ENCODE measurements at regions not wholly inside any gene's neighbourhood (a gene's known extent, or its start where the extent isn't known, plus 50 kb on each side); places are given as distances from the start of the nearest gene placed in this dataset.
"Not testable (repeated sequence)": the region's sequence is repeated elsewhere in the genome, so short reads cannot be mapped to it uniquely, and the experiment has no call there.

DNA sequence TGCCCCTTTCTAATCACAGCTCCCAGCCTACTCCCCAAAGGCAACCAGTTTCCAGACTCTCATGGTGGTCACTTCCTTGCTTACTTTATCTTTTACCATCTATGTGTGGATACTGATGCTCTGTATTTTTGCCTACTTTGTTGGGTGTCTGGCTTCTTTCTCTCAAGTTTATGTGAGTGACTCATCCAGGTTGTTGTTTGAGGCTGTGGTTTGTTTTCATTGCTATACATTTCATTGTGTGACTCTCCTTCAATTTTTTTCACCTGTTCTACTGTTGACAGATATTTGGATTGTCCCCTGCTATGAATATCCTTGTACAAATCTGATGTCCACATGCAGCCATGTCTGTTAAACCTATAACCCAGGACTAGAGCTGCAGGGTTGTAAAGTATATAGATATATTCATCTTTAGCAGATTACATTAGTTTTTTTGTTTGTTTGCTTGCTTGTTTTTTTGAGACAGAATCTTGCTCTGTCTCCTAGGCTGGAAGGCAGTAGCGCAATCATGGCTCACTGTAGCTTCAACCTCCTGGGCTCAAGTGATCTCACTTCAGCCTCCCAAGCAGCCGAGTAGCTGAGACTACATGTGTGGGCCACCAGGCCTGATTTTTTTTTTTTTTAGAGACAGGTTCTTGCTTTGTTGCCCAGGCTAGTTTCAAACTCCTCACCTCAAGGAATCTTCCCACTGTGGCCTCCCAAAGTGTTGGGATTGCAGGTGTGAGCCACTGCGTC, 72.9 kb upstream of the EEF1E1 start:
- DNase-seq, result no peak

DNA sequence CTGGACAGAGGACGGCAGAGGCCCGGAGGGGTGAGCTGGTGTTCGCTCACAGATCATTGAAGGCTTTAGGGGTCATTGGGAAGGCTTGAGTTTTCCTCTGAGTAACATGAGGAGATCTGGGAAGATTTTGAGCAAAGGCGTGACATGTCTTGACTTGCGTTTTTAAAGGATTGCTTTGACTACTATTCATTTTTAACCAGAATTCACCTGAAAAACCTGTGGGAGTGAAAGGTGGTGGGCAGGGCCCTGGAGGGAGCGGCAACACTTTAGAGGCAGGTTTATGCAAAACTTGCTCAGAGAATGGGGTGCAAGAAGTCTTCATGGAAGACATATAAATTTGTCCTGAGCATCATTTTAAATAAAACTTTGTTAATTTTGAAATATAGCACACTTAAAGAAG, 72.2 kb upstream of the EEF1E1 start:
- no peak for DNase-seq

DNA sequence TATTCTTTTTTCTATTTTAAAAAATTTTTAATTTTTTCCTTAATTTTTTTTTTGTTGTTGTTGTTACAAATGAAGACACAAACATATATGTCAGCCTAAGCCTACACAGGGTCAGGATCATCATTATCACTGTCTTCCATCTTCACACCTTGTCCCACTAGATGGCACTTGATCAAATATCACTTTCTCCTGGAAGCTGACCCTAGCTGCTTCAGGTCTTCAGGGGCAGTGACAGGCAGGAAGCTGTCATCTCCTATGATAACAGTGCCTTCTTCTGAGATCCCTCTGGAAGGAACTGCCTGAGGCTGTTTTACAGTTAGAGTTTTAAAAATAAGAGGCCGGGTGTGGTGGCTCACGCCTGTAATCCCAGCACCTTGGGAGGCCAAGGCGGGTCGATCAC, 70.2 kb upstream of the EEF1E1 start:
- no peak for DNase-seq

DNA sequence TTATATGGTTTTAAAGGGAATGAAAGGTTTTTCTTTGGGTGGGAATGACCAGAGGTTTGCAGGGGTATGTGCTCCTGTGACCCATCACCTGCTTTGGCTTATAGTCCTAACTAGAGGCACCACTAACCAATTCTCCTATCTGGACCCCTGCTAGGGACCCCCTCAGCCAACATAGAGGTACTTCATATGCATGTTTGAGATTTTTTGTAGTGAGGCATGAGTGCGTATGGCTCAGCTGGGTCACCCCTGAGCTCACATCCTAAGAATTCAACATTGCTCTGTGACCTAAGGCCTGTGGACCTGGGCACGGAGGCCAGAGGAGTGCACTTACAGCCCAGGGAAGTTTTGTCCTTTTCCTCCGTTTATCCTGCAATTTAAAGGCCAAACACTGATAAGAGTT, 68.4 kb upstream of the EEF1E1 start:
- DNase-seq, result no peak

DNA sequence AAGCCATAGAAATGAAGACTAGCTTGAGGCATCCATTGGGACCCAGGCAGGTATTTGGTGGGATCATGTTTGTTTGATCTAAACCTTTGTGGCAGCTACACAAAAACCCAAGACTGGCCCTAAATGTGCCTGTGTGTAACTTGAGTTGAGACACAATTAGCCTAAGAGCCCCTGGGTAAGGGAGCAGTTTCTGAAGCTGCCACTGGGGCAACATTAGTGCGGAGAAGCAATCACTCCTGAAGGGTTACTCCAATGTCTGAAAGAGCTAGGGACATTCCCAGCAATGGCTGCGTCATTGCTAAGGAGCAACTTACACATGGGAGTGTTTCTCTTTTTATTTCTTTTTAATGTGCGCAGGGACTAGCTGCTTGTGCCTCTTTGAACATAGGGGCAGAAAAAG, 67.9 kb upstream of the EEF1E1 start:
- DNase-seq, result no peak

DNA sequence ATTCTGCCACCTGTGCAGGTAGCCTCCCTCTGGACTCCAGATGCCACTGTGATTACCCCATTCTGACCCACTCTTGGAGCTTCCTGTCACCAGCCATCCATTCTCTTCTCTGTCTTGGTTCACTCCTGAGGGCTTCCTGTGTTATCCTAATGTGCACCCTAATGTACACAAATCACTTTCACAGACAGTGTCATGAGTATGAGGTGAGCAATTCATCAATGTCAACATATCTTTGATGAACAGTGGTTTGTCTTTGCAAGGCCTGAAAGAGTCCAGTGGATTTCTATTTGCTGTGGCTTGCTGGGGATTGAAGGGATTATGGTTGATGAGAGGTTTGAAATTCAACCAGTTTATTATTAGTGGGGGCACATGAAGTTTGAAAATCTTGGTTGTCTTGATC, 63.8 kb upstream of the EEF1E1 start:
- DNase-seq, result no peak

DNA sequence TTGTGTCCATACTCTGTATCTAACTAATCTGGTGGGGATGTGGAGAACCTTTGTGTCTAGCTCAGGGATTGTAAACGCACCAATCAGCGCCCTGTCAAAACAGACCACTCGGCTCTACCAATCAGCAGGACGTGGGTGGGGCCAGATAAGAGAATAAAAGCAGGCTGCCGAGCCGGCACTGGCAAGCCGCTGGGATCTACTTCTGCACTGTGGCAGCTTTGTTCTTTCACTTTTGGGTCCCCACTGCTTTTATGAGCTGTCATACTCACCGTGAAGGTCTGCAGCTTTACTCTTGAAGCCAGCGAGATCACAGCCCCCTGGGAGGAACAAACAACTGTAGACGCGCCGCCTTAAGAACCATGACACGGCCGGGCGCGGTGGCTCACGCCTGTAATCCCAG, 62.7 kb upstream of the EEF1E1 start:
- not testable (repeated sequence) for DNase-seq

DNA sequence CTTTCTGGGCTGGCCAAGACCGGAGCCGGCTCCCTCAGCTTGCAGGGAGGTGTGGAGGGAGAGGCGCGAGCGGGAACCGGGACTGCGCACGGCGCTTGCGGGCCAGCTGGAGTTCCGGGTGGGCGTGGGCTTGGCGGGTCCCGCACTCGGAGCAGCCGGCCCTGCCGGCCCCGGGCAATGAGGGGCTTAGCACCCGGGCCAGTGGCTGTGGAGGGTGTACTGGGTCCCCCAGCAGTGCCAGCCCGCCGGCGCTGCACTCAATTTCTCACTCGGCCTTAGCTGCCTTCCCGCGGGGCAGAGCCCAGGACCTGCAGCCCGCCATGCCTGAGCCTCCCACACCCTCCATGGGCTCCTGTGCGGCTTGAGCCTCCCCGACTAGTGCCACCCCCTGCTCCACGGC, 61.9 kb upstream of the EEF1E1 start:
- DNase-seq, result not testable (repeated sequence)

DNA sequence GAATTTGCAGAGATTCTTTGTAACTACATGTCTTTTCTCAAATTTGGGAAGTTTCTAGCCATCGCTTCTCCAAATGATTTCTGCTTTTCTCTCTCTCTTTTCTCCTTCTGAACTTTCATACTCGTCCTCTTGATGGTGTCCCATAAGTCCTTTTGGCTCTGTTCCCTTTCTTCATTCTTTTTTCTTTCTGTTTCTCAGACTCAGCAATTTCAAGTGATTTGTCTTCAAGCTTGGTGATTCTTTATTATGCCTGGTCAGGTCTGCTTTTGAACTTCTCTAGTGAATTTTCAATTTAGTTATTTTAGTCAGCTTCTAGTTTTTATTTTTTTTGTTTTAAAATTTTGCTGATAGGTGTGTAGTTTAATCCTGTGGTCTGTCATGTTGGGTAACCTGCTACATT, 57.6 kb upstream of the EEF1E1 start:
- no peak for DNase-seq

DNA sequence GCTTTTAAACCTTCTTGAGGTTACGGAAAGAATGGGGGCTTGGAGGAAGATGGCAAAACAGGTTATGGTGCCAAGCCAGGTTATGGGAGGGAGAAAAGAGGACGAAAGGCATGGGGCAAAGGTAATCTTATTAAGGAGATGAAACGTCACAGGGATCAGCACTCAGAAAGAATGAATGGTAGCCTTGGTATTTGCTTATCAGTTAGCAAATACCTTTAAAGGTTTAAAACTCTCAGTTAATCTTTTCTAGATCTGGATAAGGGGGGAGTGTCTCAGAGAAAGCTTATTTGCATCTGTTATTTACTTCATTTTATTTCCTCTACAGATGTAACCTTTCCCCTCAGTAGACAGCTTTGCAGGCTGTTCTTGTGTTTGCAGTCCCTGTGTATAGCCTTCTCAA, 55.5 kb upstream of the EEF1E1 start:
- DNase-seq, result no peak

DNA sequence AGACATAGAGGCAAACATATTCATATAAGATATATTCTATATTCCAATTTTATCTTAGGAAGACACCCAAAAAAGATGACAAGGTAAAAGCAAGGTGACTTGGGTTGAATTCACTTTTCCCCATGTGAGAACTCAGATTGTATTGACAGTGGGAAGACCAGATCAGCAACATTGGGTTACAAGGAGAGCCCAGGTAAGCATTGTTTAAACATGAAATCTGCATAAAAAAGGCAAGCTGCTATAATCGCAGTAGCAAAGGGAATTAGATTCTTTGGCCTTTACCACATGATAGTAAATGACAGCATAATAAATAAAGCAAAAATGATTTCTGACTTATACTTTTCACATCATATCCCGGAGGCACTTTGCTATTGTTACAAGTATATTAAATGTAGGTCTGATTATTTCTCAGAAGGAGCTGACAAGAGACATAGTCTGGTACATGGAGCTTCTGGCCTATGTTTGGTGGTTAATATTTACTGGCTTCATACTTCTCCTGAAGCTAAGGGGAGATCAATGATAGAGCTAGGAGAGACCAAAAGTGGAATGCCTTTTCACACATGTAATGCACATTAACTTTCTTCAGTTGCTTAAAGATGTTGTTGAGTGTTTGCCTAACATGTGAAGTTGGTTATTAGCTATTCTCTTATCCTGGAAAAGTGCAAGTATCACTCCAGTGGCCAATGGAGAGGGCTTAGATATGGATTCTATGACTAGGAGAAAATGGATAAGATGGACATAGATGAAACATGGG, 53.1 kb upstream of the EEF1E1 start:
- DNase-seq, result no peak

All from NCI-H1694 treated with DMSO at 0.1 percent for 48 hours (cell line).